Spleen (tissue), 11 donors: ENCODE measurements at regions not wholly inside any gene's neighbourhood (a gene's known extent, or its start where the extent isn't known, plus 50 kb on each side); places are given as distances from the start of the nearest gene placed in this dataset.

ENCODE experiments used
- DNase-seq: peaks from one replicate; pipeline ENCODE4 v3.0.0-alpha.2; 2020
- H3K27ac ChIP-seq, 8 donors: fragments of 200-600 bp; sonication (generic) in 7 of 8; 1 replicate in 4 of 8; 2 replicates in 4 of 8; pipeline versions ENCODE4 v1.5.0 to v1.8.0; 2016 to 2021; ENCODE audit warnings: inconsistent platforms in 4 of 8, mild to moderate bottlenecking in 4 of 8, moderate library complexity in 1 of 8
- H3K27me3 ChIP-seq, 7 donors: fragments of 200-600 bp; sonication (generic) in 6 of 7; replicated peaks in 1 of 7; 1 replicate in 4 of 7; 2 replicates in 3 of 7; pipeline versions ENCODE4 v1.5.0 to v1.8.0; 2016 to 2021; ENCODE audit warnings: inconsistent platforms in 3 of 7, mild to moderate bottlenecking in 1 of 7
- H3K36me3 ChIP-seq, 6 donors: fragments of 200-600 bp; sonication (generic) in 5 of 6; 1 replicate in 4 of 6; 2 replicates in 2 of 6; pipeline versions ENCODE4 v1.5.0 to v1.8.0; 2016 to 2021; ENCODE audit warnings: inconsistent platforms in 2 of 6
- H3K4me1 ChIP-seq, 6 donors: fragments of 200-600 bp; sonication (generic) in 5 of 6; 1 replicate in 3 of 6; 2 replicates in 3 of 6; pipeline versions ENCODE4 v1.5.0 to v1.8.0; 2016 to 2021; ENCODE audit warnings: inconsistent platforms in 3 of 6
- H3K4me3 ChIP-seq, 8 donors: fragments of 200-600 bp; sonication (generic) in 7 of 8; 1 replicate in 4 of 8; 2 replicates in 4 of 8; pipeline versions ENCODE4 v1.5.0 to v1.8.0; 2016 to 2021; ENCODE audit warnings: inconsistent platforms in 4 of 8, mild to moderate bottlenecking in 4 of 8, moderate library complexity in 2 of 8
- H3K9me3 ChIP-seq, 8 donors: fragments of 200-600 bp; sonication (generic) in 7 of 8; 1 replicate in 4 of 8; 2 replicates in 4 of 8; pipeline versions ENCODE4 v1.5.0 to v1.8.0; 2016 to 2021; ENCODE audit warnings: inconsistent platforms in 4 of 8
- POLR2A ChIP-seq, 3 donors: fragments of 450-650 bp; IDR thresholded peaks; one replicate each; pipeline ENCODE4 v1.5.1; 2017; ENCODE audit warnings: antibody characterized with exemption in 3 of 3, mild to moderate bottlenecking in 1 of 3
- POLR2AphosphoS5 ChIP-seq, 3 donors: sonication (generic); formaldehyde crosslinking; IDR thresholded peaks; one replicate each; pipeline ENCODE4 v1.5.1; 2017; ENCODE audit warnings: antibody characterized with exemption in 3 of 3
- WGBS, 5 donors: extraction: QIAGEN DNeasy Blood & Tissue Kit in 3 of 5; methylation state at CpG; one replicate each; pipeline versions ENCODE4 v1.1.5 to v1.1.7; 2013 to 2018; 5-methylcytosine and 5-hydroxymethylcytosine counted together
- intact Hi-C: fragments of 100-400 bp; cut with DNase I; formaldehyde crosslinking; loops from one replicate; pipeline ENCODE4 v1.15.0; 2023; ENCODE audit warnings: low total_unique reads
- TF ChIP-seq, protein P1 (sequence below), 11 experiments: fragments of 200-600 bp in 7 of 11; fragments of 450-650 bp in 4 of 11; sonication (generic) in 4 of 11; IDR thresholded peaks in 8 of 11; conservative IDR thresholded peaks in 3 of 11; 1 replicate in 7 of 11; 2 replicates in 4 of 11; pipeline versions ENCODE4 v1.4.0 to v1.8.0; 2016 to 2021; ENCODE audit warnings: antibody characterized with exemption in 11 of 11, inconsistent platforms in 4 of 11, mild to moderate bottlenecking in 1 of 11
- donor health status: healthy with polysubstance abuse.
- donor health status: DM: no; HTN: no; CAD: no; lungs with moderate emphysema.
- donor health status: DM: no; HTN: no; CAD: no.
- donor health status: Bipolar disorder and iron deficiency.
- donor health status: healthy.
- donor health status: DM: no; HTN: no; CAD: no.
- donor health status: DM: yes; HTN: yes; CAD: no.

DNA sequence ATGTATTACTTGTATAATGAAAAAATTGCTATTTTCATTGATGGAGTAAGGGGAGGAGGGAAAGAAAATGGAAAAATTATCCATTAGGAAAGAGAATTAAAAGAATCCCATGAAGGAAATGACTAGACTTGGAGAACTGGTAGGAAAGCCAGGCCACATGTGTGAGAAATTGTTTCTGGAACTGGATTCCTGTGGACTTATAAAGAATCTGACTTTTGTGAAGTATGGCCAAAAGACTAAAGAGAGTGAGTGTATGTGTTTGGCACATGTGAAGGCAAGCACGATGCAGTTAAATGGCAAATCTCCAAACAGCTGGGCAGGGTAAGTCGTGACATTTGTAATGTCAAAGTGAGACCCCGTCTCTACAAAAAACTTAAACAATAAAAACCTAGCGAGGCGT, 89.4 kb downstream of the MTX3 start:
- Histone ChIP-seq H3K9me3 (peaks cover 0 to 5% (median 0%) of the 10 kb centered on the region in 8 donors), H3K27ac (no peak overlapping the region), H3K4me1 (no peaks in the 10 kb centered on the region), H3K4me3 (no peak overlapping the region), H3K36me3 (no peaks in the 10 kb centered on the region), H3K27me3 (peaks cover 0 to 17% (median 0%) of the 10 kb centered on the region in 7 donors)
- 60 to 84% (median 76%) methylated on average over 5 of the region's 5 CpGs for WGBS, 5 donors
- TF ChIP-seq POLR2AphosphoS5 (IDR thresholded peaks at IDR 0.05) (no peak), POLR2A (IDR thresholded peaks at IDR 0.05) (no peak)
- TF ChIP-seq, protein P1, sequence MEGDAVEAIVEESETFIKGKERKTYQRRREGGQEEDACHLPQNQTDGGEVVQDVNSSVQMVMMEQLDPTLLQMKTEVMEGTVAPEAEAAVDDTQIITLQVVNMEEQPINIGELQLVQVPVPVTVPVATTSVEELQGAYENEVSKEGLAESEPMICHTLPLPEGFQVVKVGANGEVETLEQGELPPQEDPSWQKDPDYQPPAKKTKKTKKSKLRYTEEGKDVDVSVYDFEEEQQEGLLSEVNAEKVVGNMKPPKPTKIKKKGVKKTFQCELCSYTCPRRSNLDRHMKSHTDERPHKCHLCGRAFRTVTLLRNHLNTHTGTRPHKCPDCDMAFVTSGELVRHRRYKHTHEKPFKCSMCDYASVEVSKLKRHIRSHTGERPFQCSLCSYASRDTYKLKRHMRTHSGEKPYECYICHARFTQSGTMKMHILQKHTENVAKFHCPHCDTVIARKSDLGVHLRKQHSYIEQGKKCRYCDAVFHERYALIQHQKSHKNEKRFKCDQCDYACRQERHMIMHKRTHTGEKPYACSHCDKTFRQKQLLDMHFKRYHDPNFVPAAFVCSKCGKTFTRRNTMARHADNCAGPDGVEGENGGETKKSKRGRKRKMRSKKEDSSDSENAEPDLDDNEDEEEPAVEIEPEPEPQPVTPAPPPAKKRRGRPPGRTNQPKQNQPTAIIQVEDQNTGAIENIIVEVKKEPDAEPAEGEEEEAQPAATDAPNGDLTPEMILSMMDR (IDR thresholded peaks at IDR 0.05 in 8 of 11, conservative IDR thresholded peaks at IDR 0.05 in 3 of 11) = no peak
- no peak for DNase-seq
- intact Hi-C loops = no loop called here

- Histone ChIP-seq H3K36me3 (no peaks in the 10 kb centered on the region), H3K4me3 (no peak overlapping the region), H3K27ac (no peak overlapping the region), H3K4me1 (no peaks in the 10 kb centered on the region), H3K27me3 (peaks cover 0 to 42% (median 0%) of the 10 kb centered on the region in 7 donors), H3K9me3 (peaks cover 0 to 5% (median 0%) of the 10 kb centered on the region in 8 donors)
- no peak for DNase-seq
- intact Hi-C loops = no loop called here
- TF ChIP-seq, protein P1 (IDR thresholded peaks at IDR 0.05 in 8 of 11, conservative IDR thresholded peaks at IDR 0.05 in 3 of 11) = no peak
- TF ChIP-seq POLR2AphosphoS5 (IDR thresholded peaks at IDR 0.05) (no peak), POLR2A (IDR thresholded peaks at IDR 0.05) (no peak)
- WGBS, 5 donors = 63 to 87% (median 75%) methylated on average over 1 of the region's 1 CpG
Measured at GRCh38 chr5:79898611-79899010, 92.5 kb downstream of the MTX3 start.

DNA sequence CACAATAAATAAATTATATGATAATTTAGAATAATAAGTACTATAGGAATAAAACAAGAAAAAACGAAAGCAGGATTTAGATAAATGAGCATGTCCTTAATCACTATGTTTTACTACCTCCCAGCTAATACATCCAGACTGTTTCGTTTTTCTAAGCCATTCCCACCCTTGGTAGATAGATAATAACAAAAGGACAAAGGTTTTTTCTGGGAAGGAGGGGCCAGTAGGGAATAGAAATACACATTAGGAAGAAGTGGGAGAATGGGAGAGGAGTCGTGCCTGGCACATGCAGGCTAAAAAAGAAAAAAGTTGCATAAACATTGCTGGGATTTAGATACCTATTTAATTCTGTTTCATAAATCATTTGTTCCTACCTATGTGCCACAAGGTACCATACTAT, 97.1 kb downstream of the MTX3 start:
- TF ChIP-seq, protein P1 (IDR thresholded peaks at IDR 0.05 in 8 of 11, conservative IDR thresholded peaks at IDR 0.05 in 3 of 11) = no peak
- TF ChIP-seq POLR2A (IDR thresholded peaks at IDR 0.05) = no peak
- TF ChIP-seq POLR2AphosphoS5 (IDR thresholded peaks at IDR 0.05) = no peak
- H3K4me1 ChIP-seq = no peaks in the 10 kb centered on the region
- no peak overlapping the region for H3K4me3 ChIP-seq
- no peak for DNase-seq
- peaks cover 0 to under 1% (median 0%) of the 10 kb centered on the region in 8 donors for H3K9me3 ChIP-seq
- intact Hi-C loops = no loop called here
- WGBS, 5 donors = 46 to 71% (median 58%) methylated on average over 3 of the region's 3 CpGs
- H3K27me3 ChIP-seq = peaks cover 0 to 38% (median 0%) of the 10 kb centered on the region in 7 donors
- no peaks in the 10 kb centered on the region for H3K36me3 ChIP-seq
- no peak overlapping the region for H3K27ac ChIP-seq

DNA sequence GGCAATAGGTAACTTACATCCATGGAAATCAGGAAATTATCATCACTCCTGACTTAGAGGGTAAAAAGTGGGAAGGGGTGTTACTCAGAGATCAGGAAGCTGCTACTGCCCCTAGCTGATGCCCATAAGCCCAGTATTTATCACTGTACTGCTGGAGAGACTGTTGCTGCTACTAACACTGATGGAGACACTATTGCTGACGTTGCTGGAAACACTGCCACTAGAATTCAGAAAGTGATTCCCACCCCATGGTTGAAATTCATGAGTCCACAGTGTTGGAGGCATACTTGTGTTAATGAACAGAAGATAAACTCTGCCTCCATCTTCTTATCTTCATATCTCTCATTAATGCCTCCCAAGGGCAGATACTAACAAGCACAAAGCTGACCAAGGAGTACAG, 97.6 kb downstream of the MTX3 start:
- no peak overlapping the region for H3K4me3 ChIP-seq
- peaks cover 0 to 5% (median under 1%) of the 10 kb centered on the region in 8 donors for H3K9me3 ChIP-seq
- peaks cover 0 to 38% (median 0%) of the 10 kb centered on the region in 7 donors for H3K27me3 ChIP-seq
- 38 to 75% (median 59%) methylated on average over 1 of the region's 1 CpG for WGBS, 5 donors
- no peak overlapping the region for H3K27ac ChIP-seq
- H3K36me3 ChIP-seq = no peaks in the 10 kb centered on the region
- TF ChIP-seq POLR2AphosphoS5 (IDR thresholded peaks at IDR 0.05) = no peak
- no peak for TF ChIP-seq POLR2A (IDR thresholded peaks at IDR 0.05)
- TF ChIP-seq, protein P1 (IDR thresholded peaks at IDR 0.05 in 8 of 11, conservative IDR thresholded peaks at IDR 0.05 in 3 of 11) = no peak
- H3K4me1 ChIP-seq = no peaks in the 10 kb centered on the region
- intact Hi-C loops = no loop called here
- no peak for DNase-seq
